ENCODE measurements at regions not wholly inside any gene's neighbourhood (a gene's known extent, or its start where the extent isn't known, plus 50 kb on each side); places are given as distances from the start of the nearest gene placed in this dataset.

GRCh38 chr2:183224948-183225347 is 100.7 kb downstream of the NUP35 start (continued):
- TF ChIP-seq ZNF114 (CRISPR knock-in tag; IDR thresholded peaks at IDR 0.05) (no peak), JUNB (IDR thresholded peaks at IDR 0.05; ENCODE audit: unreplicated experiment) (no peak), ZNF331 (CRISPR knock-in tag; IDR thresholded peaks at IDR 0.05; ENCODE audit: low read depth) (no peak), REST (IDR thresholded peaks at IDR 0.05; ENCODE audit: unreplicated experiment) (no peak), STAT1 (IDR thresholded peaks at IDR 0.05; ENCODE audit: unreplicated experiment) (no peak)

- Mint-ChIP-seq H3K9me3 (no peaks in the 10 kb centered on the region), H3K27me3 (ENCODE audit: insufficient read depth, low read depth, poor library complexity) (peaks cover 2% of the 10 kb centered on the region), H3K4me1 (peaks cover 4% of the 10 kb centered on the region; the same call in 1 of the 3 replicates), H3K36me3 (ENCODE audit: low read depth) (no peaks in the 10 kb centered on the region), H3K4me3 (no peak overlapping the region), H3K27ac (no peak overlapping the region)
- H4K20me1 ChIP-seq (replicated peaks; ENCODE audit: insufficient read depth): no peaks in the 10 kb centered on the region
- H3K79me2 ChIP-seq (replicated peaks; ENCODE audit: insufficient read depth): no peaks in the 10 kb centered on the region
- no peaks in the 10 kb centered on the region for H3K9me2 ChIP-seq (ENCODE audit: insufficient read depth)
- H2AFZ ChIP-seq: no peak overlapping the region
- H3F3A ChIP-seq (replicated peaks; ENCODE audit: low read depth): no peaks in the 10 kb centered on the region
- H3K4me2 ChIP-seq: no peak overlapping the region
- H3K4me3 ChIP-seq: no peak overlapping the region
- no peaks in the 10 kb centered on the region for H3K27me3 ChIP-seq (ENCODE audit: insufficient read depth)
- no peak overlapping the region for H3K27ac ChIP-seq (ENCODE audit: low read depth)
- no peaks in the 10 kb centered on the region for H3K36me3 ChIP-seq (ENCODE audit: insufficient read depth)
- H3K4me1 ChIP-seq (ENCODE audit: insufficient read depth): no peaks in the 10 kb centered on the region
- ATAC-seq (no peak), DNase-seq (ENCODE audit: low spot score) (no peak)
- no peak for TF ChIP-seq POLR2AphosphoS5 (IDR thresholded peaks at IDR 0.05; ENCODE audit: low read depth)
- no peak for TF ChIP-seq CTCF (conservative IDR thresholded peaks at IDR 0.05; ENCODE audit: low read depth in 2 of 2)
- TF ChIP-seq JUNB (IDR thresholded peaks at IDR 0.05; ENCODE audit: unreplicated experiment): no peak
- TF ChIP-seq CREB1 (CRISPR knock-in tag; IDR thresholded peaks at IDR 0.05; ENCODE audit: low read depth): no peak
- no peak for TF ChIP-seq ETS1 (IDR thresholded peaks at IDR 0.05)
- TF ChIP-seq EZH2 (IDR thresholded peaks at IDR 0.05; ENCODE audit: low read depth, unreplicated experiment): no peak
- TF ChIP-seq ZNF331 (CRISPR knock-in tag; IDR thresholded peaks at IDR 0.05; ENCODE audit: low read depth): no peak
- no peak for TF ChIP-seq NANOG (IDR thresholded peaks at IDR 0.05; ENCODE audit: borderline replicate concordance)
- TF ChIP-seq ZNF462 (CRISPR knock-in tag; IDR thresholded peaks at IDR 0.05): no peak
- no peak for TF ChIP-seq EZH2phosphoT487 (IDR thresholded peaks at IDR 0.05; ENCODE audit: unreplicated experiment)
- TF ChIP-seq STAT1 (IDR thresholded peaks at IDR 0.05; ENCODE audit: unreplicated experiment): no peak
Observed at GRCh38 chr2:183227176-183227575, 102.9 kb downstream of the NUP35 start.

All from GM23338 (cell line).